ENCODE measurements at regions not wholly inside any gene's neighbourhood (a gene's known extent, or its start where the extent isn't known, plus 50 kb on each side); places are given as distances from the start of the nearest gene placed in this dataset.
"Not testable (repeated sequence)": the region's sequence is repeated elsewhere in the genome, so short reads cannot be mapped to it uniquely, and the experiment has no call there.

GRCh38 chr6:27126046-27126814, 121.3 kb upstream of the PRSS16 start:
- TF ChIP-seq EP300 (IDR thresholded peaks at IDR 0.05) (no peak), POLR2AphosphoS5 (IDR thresholded peaks at IDR 0.05) (no peak), CTCF (IDR thresholded peaks at IDR 0.05) (no peak), POLR2A (IDR thresholded peaks at IDR 0.05; ENCODE audit: low read depth) (no peak)
- H3K27ac ChIP-seq (replicated peaks in 1 of 4): peak overlapping the region in 2 of 4 donors; percentile 61 to 74
- peak overlapping the region; percentile 40 to 49 (median 45) for H3K4me3 ChIP-seq
- H3K27me3 ChIP-seq: no peaks in the 10 kb centered on the region
- WGBS: 89% methylated on average over 6 of the region's 6 CpGs
- H3K4me1 ChIP-seq: peaks cover 4 to 10% (median 7%) of the 10 kb centered on the region in 4 donors
- no peaks in the 10 kb centered on the region for H3K9me3 ChIP-seq
- intact Hi-C loops (cut with DNase I): loop anchor here (5.0 to 10.0 kb wide), 2 partner anchors 36 to 841 kb away; a partner anchor contains a TSS
- no peaks in the 10 kb centered on the region for H3K36me3 ChIP-seq
- DNase-seq (ENCODE audit: extremely low spot score): no peak

- peak; percentile 96 for DNase-seq (ENCODE audit: extremely low spot score)
- 19% methylated on average over 22 of the region's 23 CpGs for WGBS
- H3K36me3 ChIP-seq: no peaks in the 10 kb centered on the region
- peak overlapping the region; percentile 40 to 49 (median 45) for H3K4me3 ChIP-seq
- H3K27me3 ChIP-seq: no peaks in the 10 kb centered on the region
- H3K9me3 ChIP-seq: no peaks in the 10 kb centered on the region
- H3K27ac ChIP-seq (replicated peaks in 1 of 4): peak overlapping the region; percentile 59 to 74 (median 64)
- intact Hi-C loops (cut with DNase I): loop anchor here (5.0 to 10.0 kb wide), 2 partner anchors 35 to 842 kb away; a partner anchor contains a TSS
- TF ChIP-seq CTCF (IDR thresholded peaks at IDR 0.05): peak; percentile 82 to 86 (median 85)
- no peak for TF ChIP-seq POLR2A (IDR thresholded peaks at IDR 0.05; ENCODE audit: low read depth)
- peak; percentile 73 to 87 for TF ChIP-seq POLR2AphosphoS5 (IDR thresholded peaks at IDR 0.05)
- peaks cover 4 to 14% (median 12%) of the 10 kb centered on the region in 4 donors for H3K4me1 ChIP-seq
Measured at GRCh38 chr6:27126815-27127537, 120.5 kb upstream of the PRSS16 start.

- DNase-seq (ENCODE audit: extremely low spot score); H3K27me3 ChIP-seq; H3K27ac ChIP-seq (replicated peaks in 1 of 4); H3K9me3 ChIP-seq; H3K4me3 ChIP-seq; H3K36me3 ChIP-seq: not testable (repeated sequence)
- 87% methylated on average over 4 of the region's 4 CpGs for WGBS
- peaks cover 9 to 20% (median 18%) of the 10 kb centered on the region in 4 donors for H3K4me1 ChIP-seq
- intact Hi-C loops (cut with DNase I): loop anchor here (5.0 to 10.0 kb wide), 2 partner anchors 34 to 843 kb away; a partner anchor contains a TSS
Measured at GRCh38 chr6:27127874-27128273, 119.6 kb upstream of the PRSS16 start.

- Histone ChIP-seq H3K27me3 (no peaks in the 10 kb centered on the region), H3K36me3 (no peaks in the 10 kb centered on the region), H3K9me3 (no peaks in the 10 kb centered on the region), H3K4me3 (no peak overlapping the region), H3K27ac (replicated peaks in 1 of 4) (no peak overlapping the region), H3K4me1 (peaks cover 10 to 26% (median 24%) of the 10 kb centered on the region in 4 donors)
- TF ChIP-seq POLR2A (IDR thresholded peaks at IDR 0.05; ENCODE audit: low read depth): no peak
- no peak for TF ChIP-seq CTCF (IDR thresholded peaks at IDR 0.05)
- no peak for TF ChIP-seq POLR2AphosphoS5 (IDR thresholded peaks at IDR 0.05)
- no peak for TF ChIP-seq EP300 (IDR thresholded peaks at IDR 0.05)
- intact Hi-C loops (cut with DNase I): loop anchor here (5.0 to 10.0 kb wide), 2 partner anchors 34 to 844 kb away; a partner anchor contains a TSS
- 81% methylated on average over 4 of the region's 4 CpGs for WGBS
- no peak for DNase-seq (ENCODE audit: extremely low spot score)
Measured at GRCh38 chr6:27128311-27129094, 119.0 kb upstream of the PRSS16 start.
